Stimulated activated CD8-positive, alpha-beta memory T cell treated with anti-CD3 and anti-CD28 coated beads, Interleukin-4, amount 100 ng/mL, for 24 hours (primary cell): ENCODE measurements at regions not wholly inside any gene's neighbourhood (a gene's known extent, or its start where the extent isn't known, plus 50 kb on each side); places are given as distances from the start of the nearest gene placed in this dataset.

Experiments used
- DNase-seq: peaks from one replicate; pipeline ENCODE4 v3.0.0-alpha.2; 2020; ENCODE audit warnings: low read depth

GRCh38 chr2:41484858-41485234 is 563.0 kb upstream of the PKDCC start:
- DNase-seq = no peak

DNA sequence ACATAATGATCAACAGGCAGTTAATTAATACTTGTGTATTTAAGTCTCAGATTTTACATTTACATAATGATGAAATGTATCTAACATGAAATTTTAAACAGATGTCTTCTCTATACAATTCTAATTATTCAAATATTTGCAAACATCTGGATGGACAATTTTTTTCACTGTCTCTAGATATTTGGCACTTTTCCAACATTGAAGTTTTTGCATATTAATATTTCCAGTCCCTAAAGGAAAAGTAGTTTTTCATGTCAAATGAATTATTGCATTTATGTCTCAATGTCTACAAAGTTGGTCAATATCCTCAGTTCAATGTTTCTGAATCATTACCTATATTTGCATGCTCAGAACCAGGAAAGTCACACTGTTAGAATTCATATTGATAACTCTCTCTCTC is 560.9 kb upstream of the PKDCC start:
- no peak for DNase-seq

- DNase-seq = no peak
These were observed 558.9 kb upstream of the PKDCC start for GRCh38 chr2:41488888-41489287.

DNA sequence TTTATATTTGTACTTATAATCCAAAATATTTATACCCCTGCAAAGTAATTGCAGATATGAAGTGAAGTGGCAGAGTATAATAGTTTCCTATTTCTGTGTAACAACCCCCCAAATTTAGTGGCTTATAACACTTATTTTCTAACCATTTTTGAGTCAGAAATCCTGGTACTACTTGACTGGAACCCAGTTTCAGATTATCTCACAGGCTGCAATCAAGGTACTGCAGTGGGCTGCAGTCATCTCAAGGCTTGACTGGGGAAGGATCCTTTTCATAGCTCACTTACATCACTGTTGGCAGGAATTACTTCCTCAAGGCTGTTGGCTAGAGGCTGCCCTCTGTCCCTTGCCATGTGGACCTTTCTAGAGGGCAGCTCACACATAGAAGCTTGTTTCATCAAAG is 558.2 kb upstream of the PKDCC start:
- no peak for DNase-seq

GRCh38 chr2:41495050-41495449 is 552.8 kb upstream of the PKDCC start:
- DNase-seq = no peak

GRCh38 chr2:41496908-41497307 is 550.9 kb upstream of the PKDCC start:
- no peak for DNase-seq

GRCh38 chr2:41498781-41499180 is 549.0 kb upstream of the PKDCC start:
- no peak for DNase-seq

DNA sequence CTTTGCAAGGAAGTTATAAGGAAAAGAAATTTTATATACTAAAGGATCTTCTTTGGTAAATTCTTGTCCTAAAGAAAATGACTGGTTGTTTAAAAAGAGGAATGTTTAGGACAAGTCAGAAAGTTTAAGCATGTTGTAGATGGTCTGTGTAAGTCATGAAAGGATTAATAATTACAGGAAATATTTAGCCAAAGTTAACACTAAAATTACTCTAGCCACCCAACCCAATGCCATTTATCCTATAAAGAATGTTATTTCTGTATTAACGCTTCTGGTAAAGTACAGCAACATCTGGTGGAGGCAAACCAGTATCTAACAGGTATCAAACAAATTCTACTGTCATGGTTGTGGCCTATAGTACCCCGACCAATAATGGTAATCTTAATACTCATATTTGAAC is 546.9 kb upstream of the PKDCC start:
- no peak for DNase-seq

DNA sequence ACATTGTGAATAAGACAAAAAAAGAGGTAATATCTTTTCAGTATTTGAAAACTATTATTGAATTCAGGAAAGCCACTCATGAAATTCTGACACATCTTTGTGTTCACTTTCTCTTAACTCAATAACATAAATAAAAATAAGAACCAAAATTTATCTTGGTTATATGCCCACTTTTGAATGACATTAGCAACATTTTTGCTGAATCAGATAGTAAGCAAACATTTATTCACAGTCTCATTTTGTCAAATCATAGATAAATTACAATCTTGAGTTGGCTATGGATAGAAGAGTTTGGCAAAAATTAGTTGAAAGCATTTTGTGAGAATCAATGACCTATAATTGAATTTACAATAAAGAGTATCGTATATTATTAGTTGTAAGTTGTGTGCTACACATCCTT is 545.1 kb upstream of the PKDCC start:
- DNase-seq = no peak

DNA sequence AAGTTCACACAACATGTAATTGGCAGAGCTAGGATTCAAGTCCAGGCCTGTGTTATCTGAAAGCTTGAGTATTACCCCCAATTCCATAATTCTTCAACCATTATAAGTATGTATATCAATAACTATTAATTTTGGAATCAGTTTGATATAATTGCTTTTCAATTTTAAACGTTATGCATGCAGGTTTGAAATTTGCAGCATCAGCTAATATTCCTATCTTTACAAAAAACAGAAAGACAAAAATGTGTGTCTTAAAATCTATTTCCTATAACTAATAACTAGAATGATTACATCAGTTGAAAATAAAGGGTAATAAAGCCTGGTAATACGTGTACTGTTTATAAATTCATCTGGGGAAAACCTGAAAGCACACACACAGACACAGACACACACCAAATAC is 543.3 kb upstream of the PKDCC start:
- DNase-seq = no peak

- DNase-seq = no peak
These were observed 537.7 kb upstream of the PKDCC start for GRCh38 chr2:41510108-41510507.

GRCh38 chr2:41521211-41521610 is 526.6 kb upstream of the PKDCC start:
- DNase-seq = no peak

DNA sequence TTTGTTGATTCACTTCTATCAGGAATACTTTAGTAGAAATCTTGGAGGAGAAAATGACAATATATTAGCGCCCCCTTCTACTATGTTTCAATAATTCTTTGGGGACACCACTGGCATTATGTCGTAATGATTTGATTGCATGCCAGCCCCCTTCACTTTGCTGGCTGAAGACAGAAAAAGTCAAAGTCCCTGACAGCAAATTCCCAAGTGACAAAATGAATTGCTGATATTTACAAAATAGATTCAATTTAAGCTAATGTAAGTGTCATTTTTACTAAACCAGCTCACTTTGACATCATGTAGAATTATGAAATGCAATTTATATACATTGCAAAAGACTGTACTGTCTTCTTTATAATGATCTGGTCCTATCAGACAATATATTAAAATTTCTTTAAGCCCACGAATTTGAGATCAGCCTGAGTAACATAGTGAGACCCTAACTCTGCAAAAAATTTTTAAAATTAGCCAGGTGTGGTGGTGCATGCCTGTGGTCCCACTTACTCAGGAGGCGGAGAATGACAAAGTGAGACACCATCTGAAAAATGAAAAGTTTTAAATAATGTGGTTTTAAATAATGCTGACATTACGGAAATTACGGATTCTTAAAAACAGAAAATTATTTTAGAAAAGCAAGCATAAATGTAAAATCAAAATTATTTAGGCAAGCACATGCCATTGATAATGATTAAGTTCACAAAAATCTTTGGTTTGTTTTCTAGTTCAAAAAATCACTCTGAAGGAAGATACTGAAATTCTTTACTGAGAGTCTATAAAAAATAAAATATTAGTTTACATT is 520.1 kb upstream of the PKDCC start:
- no peak for DNase-seq

DNA sequence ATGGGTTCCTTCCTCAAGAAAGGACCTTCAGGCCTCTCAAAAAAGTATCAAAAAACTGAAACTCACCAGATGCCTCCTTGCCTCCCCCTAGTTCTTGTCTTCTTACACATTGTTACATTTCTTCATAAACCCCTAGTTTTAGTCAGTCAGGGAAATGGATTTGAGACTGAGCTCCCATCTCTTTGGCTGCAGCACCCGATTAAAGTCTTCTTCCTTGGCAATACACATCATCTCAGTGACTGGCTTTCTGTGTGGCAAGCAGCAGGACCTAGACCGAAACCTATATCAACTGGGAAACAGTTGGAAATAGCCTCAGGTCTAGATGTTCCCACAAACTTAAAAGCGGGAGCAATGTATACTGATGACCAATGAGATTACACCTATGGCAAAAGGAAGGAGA is 512.2 kb upstream of the PKDCC start:
- no peak for DNase-seq

DNA sequence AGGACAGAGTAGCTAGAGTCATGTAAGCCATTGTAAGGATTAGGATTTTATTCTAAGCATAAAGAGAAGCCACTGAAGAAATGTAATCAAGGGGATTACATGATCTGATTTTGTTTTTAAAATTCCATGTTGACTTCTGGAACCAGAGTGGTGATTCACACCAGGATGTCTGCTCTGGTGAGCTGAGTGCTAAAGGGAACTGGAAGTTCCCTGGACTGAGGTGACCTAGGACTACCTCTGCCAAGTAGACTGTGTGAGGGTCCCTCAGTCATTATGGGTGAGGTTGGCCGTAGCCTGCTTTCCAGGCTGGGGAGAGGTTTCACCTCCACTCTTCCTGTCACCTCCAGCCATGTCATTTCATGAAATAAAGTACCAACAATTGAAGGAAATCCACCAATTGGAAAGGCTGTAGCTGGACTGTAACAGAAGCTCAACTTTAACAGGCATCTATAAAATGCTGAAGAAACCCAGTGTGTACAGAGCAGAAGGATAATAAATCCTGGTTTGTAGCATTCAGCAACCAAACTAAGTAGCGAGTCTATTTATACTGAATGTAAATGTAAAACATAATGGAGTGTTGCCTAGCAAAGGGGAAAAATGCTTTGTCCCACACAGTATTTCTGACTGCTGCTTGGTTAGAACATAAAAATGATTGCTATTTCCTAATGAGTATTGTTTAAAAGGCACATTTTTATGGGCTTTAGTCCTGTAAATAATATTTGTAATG is 507.4 kb upstream of the PKDCC start:
- no peak for DNase-seq

DNA sequence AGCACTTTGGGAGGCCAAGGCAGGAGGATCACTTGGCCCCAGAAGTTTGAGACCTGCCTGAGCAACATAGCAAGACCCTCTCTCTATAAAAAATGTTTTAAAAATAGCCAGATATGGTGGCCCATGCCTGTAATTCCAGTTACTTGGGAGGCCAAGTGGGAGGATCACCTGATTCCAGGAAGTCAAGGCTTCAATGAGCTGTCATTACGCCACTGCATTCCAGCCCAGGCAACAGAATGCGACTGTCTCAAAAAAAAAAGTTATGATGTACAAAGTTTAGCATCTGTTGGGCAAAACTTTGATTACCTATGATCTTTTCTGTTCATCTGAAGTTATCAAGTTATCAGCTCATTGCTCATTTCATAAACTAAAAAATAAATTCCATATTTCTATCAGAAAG is 504.1 kb upstream of the PKDCC start:
- DNase-seq = no peak

- no peak for DNase-seq
These were observed 503.1 kb upstream of the PKDCC start for GRCh38 chr2:41544709-41545108.

GRCh38 chr2:41546031-41546430 is 501.8 kb upstream of the PKDCC start:
- DNase-seq = no peak

GRCh38 chr2:41568648-41569047 is 479.2 kb upstream of the PKDCC start:
- no peak for DNase-seq

DNA sequence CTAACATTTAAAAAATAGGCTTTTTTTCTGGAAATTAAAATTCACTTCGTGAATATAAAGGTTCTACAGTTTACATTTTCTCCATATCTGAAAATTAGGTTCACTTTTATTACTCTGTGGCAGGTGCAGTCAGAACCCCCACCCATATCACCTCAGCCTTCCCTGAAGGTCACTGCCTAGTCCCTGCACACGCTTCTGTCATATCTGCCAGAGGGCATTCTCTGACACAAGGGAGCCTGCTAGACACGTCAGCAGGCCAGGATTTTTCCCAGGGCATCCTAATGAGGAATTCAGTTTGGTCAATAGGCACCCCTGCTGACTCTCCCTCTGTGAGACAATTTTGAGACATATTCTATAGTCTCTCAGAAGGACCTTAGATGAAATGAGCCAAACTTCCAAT is 475.7 kb upstream of the PKDCC start:
- DNase-seq = no peak

DNA sequence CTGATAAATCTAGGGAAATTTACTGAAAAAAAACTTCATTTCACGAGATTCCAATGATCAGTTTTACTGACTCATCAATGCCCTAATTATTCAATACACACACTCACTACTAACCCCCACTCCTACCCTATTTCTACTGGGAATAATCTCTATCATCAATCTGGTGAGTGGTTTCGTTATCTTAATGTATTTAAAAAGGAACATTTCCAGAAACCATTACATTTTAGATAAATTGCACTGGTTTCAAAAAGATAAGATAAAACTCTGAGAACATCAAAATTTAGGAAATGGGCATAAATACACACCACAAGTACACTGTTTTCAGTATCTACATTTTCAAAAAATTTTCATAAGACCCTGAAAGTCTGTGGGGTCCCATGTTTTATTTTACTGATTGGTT is 471.4 kb upstream of the PKDCC start:
- DNase-seq = no peak

- DNase-seq = no peak
These were observed 468.0 kb upstream of the PKDCC start for GRCh38 chr2:41579806-41580205.

DNA sequence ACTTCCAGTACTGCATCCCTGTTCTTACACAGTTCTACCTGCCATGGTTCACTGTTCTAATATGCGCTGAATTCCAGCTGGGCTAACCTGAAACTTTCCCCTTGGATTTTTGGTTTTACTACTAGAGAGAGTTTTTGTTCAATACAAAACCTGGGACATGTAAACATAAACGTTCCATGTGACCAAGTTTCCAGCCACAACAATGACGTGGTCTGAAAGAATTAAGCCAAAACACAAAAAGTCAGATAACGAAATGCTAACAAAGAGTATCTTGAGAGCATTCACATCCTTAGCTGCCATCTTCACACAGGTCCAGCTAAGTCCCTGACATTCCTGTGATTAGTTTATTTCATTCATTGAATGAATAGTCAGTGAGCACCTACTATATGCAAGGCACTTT is 467.0 kb upstream of the PKDCC start:
- no peak for DNase-seq

DNA sequence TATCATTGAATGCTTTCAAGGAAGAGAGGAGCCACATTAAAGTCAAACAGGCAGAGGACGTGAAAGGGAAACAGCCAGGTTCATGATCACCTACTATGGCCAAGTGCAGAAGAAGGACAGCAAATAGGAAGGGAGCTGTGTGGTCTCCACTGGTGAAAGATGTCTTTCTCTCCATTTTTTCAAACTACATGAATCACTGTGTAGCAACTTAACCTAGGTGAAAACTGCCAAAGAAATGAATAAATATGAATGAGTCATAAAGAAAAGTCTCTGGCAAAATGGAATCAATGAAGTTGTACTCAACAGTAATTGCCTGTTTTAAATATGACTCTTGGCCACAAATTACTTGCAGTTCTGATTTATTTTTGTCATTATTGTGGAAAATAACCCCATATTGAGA is 452.6 kb upstream of the PKDCC start:
- no peak for DNase-seq
